ENCODE measurements at regions not wholly inside any gene's neighbourhood (a gene's known extent, or its start where the extent isn't known, plus 50 kb on each side); places are given as distances from the start of the nearest gene placed in this dataset.

DNA sequence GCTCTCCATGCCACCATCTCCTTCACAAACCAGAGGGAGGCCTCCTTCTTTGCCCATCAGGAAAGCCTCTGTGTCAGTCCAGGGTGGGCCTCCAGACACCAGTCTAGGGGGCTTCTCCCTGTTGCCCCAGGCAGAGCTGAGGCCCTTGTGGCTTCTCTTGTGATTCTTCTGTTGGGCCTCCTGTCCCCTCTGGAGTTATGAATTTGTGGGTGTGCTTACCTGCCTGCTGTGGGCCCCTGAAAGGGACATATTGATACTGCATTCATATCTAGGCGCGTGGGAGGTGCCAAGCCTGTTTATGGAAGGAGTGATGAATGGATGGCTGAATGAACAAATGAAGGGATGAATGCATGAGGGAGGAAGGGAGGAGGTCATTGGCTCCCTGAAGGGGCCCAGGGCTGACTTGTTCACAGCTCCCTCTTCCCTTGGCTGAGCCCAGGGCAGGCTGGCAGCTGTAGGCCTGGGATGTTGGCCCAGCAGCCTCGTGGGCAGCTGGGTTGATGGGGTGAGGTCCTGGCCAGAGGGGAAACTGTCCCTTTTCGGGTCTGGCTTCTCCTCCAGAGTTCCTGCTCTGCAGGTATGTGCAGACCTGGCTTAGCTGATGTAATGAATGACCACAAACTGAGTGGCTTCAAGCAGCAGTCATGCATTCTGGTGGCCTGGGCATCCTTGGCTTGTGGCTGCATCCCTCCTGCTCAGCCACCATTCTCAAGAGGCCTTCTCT, 195.4 kb downstream of the GOLGA6L6 start:
- TF ChIP-seq, protein P1, sequence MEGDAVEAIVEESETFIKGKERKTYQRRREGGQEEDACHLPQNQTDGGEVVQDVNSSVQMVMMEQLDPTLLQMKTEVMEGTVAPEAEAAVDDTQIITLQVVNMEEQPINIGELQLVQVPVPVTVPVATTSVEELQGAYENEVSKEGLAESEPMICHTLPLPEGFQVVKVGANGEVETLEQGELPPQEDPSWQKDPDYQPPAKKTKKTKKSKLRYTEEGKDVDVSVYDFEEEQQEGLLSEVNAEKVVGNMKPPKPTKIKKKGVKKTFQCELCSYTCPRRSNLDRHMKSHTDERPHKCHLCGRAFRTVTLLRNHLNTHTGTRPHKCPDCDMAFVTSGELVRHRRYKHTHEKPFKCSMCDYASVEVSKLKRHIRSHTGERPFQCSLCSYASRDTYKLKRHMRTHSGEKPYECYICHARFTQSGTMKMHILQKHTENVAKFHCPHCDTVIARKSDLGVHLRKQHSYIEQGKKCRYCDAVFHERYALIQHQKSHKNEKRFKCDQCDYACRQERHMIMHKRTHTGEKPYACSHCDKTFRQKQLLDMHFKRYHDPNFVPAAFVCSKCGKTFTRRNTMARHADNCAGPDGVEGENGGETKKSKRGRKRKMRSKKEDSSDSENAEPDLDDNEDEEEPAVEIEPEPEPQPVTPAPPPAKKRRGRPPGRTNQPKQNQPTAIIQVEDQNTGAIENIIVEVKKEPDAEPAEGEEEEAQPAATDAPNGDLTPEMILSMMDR (IDR thresholded peaks at IDR 0.05): no peak
- TF ChIP-seq POLR2A (IDR thresholded peaks at IDR 0.05): no peak
- no peak for TF ChIP-seq POLR2AphosphoS5 (IDR thresholded peaks at IDR 0.05)
- TF ChIP-seq EP300 (IDR thresholded peaks at IDR 0.05): no peak

All from upper lobe of left lung (tissue), 4 donors.